NCI-H146 treated with DMSO at 0.1 percent for 48 hours (cell line): ENCODE measurements at regions not wholly inside any gene's neighbourhood (a gene's known extent, or its start where the extent isn't known, plus 50 kb on each side); places are given as distances from the start of the nearest gene placed in this dataset.

Experiments used
- DNase-seq: peaks from one replicate; lab custom pipeline; 2025; ENCODE audit not compliant: unreplicated experiment; lab: John Stamatoyannopoulos, UW

DNA sequence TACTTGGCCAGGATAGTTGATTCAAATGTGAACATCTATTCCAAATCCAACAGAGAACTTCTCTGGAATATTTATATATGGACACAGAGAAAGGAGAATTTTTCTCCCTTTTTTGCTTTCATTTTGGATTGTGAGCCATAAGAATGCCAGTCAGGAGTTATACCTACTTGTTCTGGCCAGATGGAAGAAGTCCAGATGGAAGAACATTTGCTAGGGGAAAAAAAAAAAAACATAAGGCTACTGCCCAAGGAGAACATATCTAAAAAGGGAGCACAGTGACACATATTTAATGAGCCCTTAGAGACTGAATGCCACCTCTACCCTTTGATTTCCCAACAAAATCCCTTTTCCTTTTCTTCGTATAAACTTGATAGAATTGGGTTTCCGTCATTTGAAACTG, 61.7 kb upstream of the PPP2R2B start:
- no peak for DNase-seq

DNA sequence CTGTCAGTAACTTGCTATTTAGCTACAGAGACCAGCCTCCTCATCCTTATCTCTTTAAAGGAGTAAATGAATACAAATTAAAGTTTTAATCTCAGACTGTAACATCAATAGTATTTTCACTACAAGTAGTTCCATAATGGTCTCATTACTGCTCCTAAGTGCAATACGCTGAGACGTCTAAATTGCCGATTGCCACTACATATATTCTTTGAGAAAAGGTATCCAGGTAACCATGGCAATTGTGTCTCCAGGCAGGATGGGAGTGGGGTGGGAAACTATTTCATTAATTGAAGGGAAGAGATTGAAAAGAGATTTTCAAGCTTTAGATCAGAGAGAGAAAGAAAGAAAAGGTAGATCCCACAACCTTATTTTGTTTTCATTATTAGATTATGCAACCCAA, 65.5 kb upstream of the PPP2R2B start:
- DNase-seq: no peak

DNA sequence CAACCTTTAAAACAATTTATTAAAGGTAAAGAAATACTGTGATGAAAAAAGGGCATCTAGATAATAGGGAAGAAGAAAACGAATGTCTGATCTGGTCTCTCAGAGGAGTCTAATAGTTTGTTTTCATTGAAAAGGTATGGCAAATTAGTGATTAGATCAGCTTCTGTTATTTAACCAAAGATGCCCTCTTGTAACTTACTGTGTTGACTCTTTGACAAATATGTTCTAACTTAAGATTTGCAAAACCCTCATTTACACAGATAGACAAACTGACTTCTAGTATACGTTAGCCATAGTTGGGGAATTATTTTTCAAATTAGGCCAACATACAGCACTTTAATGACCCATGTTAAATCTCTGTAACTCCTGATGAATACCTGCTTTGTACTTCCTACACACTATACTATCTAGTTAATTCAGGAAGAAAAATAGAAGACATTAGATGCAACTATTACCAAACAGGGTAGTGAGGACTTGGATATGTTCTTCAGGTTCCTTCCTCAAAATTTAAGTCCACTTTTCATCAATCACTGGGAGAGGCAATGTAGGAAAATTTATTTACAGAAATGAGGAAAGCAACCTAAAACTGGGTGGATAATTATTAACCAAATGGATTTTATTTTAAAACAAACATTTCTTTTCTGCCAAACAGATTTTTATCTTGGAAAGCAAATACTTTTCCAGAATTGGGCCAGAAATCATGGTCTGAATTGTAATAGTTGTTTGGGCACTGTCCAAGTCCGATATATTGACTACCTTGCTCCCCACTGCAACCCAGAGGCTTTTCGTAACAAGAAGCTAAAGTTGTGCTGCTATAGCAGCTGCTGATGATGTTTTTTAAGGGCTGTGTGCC, 66.4 kb upstream of the PPP2R2B start:
- no peak for DNase-seq

DNA sequence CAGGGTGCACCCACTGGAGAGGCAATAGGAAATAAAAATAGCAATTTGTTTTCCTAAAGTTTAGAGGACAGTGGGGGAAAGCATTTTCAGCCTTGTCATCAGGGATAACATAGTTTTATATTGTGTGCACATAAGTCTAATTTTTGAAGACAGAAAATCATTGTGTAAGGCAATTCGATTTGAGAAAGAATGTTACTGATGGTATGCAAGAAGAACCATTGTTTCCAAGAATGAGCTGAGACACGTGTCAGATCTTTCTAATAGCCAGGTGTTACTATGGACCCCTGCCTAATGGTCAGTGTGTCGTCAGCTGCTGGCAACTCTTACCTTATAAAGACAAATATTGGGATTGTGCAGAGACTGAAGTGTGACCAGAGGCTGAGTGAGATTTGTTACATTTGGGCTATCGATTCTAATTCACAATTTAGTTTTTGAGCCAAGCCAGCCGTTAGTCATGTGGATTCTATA, 67.1 kb upstream of the PPP2R2B start:
- DNase-seq: no peak

DNA sequence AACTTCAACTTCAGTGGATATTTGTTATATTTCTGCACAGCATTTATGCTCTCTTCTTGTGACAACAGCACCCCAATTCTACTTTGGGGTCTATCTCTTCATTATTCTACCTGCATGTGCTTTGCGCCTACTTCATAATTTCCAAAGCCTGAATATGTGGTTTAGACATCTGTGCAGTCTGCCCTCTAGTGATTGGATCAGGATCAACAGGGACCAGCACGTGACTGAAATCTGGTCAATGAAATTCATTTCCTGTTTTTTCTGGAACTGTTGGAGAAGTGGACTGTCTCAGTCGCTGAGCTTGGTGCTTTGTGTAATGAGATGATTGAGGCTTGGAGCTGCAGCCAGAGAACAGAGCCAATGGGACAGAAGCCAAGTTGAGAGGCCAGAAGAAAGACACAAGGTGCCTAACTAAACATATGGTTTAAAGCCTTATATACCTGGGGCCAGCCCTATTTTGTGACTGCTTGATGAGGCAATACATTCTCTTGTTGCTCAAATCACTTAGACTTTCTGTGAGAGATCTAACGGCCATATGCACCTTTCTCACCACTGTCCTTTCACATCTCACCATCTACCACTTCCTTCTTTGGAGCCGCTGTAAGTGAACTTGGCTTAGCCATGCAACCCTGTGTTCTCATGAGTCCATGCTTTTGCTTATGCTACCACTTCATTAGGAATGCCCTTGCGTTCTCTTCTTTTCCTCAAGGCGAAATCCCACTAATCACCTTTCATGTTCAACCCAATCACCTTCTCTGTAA, 68.8 kb upstream of the PPP2R2B start:
- DNase-seq: no peak

DNA sequence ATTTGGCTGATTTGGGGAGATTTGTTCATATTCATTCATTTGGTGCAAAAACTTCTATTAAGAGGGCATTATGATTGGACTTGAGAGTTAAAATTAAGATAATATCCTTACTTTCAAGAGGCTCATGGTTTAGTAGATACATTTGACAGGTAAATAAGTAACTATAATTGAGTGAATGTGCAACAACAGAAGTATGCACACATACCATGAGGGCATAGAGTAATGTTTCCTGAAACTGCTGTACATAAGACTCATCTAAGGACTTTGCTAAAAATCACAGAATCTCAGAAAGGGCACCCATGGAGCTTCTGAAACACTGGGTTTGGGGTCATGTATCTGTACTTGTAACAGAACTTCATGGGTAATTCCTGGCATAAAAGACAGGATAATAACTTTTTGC, 70.1 kb upstream of the PPP2R2B start:
- no peak for DNase-seq

DNA sequence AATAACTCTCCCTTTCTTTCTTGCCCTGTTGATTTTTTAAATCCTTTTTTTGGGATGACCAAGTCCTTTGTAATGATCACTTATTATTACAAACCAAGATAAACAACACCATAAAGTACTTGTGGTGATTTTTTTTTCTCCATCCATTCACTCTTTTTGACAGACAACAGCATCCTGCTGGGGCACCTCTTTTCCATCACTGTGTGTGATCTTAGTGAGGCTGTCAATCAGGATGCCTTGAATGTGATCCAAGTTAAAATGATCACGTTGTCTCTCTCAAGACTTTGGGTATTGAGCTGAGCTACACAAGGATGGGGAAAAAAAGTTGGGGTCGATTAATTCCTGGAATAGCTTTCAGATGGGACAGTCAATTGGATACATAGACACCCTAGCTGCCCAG, 73.6 kb upstream of the PPP2R2B start:
- no peak for DNase-seq

DNA sequence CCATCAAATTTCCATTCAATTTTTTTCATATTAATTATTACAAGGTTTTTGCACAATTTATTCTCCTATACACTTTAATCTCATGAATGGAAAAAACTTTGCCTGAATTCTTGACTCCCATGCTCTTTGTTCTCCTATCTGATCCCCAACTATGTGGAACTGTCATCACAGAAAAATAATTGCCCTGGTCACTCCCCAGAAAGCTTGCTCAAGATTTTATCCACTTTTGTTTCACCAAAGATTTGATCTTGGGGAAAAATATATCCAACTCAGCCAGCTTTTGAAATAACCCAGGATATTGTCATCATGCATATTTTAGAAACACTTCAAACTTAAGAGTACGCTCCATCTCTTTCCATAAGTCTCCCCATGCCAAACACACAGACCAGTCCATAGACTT, 77.7 kb upstream of the PPP2R2B start:
- no peak for DNase-seq

DNA sequence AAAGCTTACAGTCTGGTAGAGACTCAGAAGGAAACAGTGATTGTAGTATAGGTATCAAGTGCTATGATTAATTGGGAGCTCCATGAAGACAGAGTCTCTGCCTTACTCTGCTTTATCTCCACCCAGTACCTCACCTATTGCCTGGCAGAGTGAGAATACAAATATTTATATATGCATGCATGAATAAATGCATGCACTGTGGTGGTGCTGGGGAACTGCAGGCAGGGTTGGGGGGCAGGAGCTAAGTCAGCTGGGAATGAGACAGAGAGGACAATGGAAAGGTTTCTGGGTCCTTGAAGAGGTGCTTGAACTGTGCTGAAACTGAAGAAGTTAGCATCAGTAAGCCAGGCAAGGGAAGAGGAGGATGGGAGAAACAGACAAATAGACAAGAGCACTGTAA, 80.8 kb upstream of the PPP2R2B start:
- no peak for DNase-seq

DNA sequence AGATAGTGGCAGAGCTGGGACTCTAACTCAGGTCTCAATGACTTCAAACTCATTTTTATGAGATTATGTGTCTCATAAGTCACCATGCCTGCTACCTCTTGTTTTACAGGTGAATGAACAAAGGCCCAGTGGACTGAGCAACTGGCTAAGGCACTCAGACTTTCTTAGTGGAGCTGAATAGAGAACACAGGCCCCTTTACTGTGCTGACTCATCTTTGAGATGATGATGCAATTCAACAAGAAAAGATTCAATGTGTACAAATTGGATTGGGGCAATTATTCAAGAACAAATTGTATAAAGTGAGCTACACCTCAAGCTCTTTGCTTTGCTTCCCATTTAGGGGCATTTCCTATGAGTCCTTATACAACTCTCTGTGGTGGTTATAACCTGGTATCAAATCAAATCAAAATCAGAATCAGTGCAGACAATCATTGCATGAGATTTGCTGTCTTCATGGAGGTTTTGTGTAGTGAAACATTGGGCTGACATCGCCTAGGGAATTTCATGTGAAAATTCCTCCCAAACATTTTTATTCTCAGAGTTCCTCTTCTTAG, 84.3 kb upstream of the PPP2R2B start:
- no peak for DNase-seq

DNA sequence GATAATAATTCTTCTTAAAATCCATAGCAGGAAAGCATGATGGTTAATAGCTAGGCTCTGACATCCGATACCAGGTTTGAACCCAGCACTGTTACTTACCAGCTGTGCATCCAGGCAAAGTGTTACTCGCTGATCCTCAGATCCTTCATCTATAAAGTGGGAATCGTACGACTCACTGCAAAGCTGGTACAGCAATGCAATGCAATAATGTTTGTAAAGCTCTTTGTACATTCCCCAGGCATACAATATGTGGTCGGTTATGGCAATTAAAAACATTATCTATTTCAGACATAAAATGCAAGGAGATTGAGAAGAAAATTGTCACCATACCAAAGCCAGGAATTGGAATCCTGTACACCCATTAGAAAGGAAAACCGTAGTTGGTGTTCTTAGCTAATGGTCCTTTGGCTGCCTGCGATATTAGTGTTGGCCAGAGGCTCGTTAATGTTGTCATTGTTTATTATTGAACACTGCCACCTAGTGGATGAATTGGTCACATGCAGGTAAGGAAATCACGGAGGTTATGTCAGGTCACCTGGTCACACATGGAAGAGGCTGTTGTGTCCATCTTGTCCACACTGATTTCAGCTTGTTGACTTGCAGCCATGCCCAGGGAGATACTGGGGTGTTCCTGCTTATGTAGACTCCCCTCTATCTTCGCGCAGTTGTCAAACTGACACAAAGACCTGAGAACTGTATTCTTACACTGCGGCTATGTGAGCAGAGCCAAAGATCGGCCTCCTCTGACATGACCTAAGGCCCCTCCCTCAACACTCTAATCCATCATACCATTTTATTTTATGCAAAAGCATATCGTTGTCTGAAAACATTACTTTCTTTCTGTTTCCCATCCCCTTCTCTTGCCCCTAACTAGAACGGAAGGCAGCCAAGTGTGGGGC, 87.5 kb upstream of the PPP2R2B start:
- DNase-seq: peak; percentile 72

DNA sequence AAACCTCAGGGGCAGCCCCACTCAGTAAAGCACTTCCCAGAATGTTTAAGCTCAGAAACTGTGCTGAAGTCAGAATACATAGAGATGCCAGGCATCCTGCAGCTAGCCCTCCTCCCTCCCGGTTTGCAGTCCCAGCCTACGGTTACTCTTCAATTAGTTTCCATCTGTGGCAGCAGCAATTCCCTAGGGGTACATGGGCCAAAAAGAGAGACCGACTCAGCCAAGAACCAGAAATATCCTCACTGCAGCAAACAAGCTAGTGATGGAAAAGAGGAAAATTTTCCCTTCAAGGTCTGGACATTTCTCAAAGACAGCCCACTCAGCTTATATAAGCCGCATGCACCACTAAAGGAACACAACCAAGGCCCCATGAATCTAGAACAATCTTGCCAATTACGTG, 89.1 kb upstream of the PPP2R2B start:
- DNase-seq: no peak

DNA sequence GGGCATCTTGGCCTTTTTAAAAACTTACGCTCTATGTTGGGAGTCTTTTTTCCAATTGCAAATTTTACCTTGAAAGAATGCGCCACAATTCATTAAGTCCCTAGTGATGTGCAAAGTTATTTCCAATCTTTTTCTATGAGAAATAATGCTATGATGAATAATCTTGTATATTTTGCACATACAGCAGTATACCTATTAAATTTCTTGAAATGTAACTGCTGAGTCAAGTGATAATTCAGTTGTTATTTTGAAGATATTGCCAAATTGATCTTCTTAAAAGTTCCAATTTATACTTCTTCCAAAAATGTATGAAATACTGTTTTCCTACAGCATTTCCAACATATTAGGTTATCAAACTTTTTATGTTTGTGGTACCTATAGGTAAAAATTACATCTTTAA, 92.8 kb upstream of the PPP2R2B start:
- no peak for DNase-seq

DNA sequence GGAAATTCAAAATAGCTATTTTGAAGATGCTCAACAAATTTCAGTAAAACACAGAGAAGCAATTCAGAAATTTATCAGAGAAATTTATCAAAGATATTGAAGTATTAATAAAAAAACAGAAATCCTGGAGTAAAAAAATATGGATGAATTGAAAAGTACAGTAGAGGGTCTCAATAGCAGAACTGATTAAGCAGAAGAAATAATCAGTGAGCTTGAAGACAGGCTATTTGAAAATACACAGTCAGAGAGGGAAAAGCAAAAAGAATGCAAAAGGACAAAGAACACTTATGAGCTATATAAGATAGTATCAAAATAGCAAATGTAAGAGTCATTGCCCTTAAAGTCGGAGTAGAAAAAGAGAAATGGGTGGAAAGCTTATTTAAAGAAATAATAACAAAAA, 107.9 kb upstream of the PPP2R2B start:
- DNase-seq: no peak

DNA sequence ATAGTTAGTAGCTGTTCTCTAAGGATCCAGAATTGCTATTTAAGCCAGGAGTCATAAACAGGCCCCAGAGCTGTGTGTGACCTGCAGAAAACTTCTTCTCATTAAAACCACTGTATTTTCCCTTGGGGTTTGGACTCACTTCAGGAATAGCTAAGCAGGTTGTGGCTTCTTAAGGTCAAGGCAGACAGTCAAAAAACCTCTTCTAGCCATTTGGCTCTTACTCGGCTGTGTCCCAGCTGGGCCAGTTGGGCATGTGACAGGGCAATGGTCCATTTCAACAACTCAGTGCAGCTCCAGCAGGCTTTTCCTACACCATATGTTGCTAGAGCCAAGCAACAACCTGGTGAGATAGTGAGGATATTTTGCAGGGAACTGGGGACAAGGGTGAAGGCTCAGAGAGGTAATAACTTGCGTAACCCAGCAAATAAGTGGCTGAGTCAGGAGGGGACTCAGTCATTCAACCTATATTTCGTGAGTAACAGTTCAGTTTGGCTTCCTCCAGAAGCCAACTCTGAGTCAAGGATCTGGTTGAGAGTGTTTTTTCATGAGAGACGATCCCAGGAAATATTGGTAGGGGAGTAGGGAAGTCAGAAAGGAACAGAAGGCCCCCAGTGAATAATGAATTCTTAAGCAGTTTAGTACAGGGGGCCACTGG, 115.4 kb upstream of the PPP2R2B start:
- no peak for DNase-seq

DNA sequence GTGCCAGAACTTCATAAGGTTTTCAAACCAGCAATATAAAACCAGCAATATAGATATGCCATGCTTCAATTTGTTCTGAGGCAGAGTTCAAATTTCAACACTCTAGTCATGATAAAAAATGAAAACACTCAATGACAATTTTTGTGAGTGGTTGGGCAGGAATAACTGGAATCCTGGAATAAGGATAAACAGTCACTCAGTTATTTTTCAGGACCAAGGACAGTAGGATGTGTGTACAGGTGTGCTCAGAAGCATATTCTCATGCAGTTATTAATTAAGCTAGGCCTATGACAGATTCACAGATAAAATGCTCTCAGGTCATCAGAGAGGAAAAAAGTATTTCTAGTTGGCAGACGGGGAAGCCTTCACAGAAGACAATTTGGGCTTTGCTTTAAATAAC, 117.3 kb upstream of the PPP2R2B start:
- no peak for DNase-seq

DNA sequence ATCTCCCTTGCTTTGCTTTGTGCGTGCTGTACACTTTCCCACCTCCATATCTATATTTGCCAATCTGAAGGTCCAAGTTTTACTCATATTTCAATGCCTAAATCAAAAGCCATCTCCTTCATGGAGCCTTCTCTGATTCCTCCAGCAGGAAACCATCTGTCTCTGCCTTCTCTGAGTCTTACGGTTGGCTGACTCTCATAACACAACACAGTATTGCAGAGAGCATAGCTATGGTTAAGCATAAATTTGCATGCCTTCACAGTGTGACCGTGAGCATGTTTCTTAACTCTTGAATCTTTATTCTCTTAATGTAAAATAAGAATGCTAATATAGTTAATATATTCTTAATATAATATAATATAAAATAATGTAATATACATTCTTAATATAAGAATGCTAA, 136.8 kb upstream of the PPP2R2B start:
- DNase-seq: no peak

DNA sequence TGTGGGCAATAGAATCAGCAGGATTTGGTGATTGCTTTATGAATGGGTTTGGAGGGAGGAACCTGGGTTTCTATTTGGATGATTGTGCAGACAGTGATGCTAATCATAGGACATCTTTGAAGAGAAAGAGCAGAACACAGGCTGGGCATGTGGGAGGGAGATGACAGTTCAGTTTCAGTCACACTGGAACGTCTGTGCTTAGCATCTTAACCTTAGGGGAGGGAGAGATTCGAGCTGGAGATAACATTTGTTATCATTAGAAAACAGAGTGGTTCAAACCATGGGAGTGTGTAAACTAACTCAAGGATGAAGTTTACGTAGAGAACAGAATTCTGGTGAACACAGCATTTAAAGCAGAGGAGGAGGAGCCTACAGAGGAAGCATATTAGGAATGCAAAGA, 138.6 kb upstream of the PPP2R2B start:
- DNase-seq: no peak

DNA sequence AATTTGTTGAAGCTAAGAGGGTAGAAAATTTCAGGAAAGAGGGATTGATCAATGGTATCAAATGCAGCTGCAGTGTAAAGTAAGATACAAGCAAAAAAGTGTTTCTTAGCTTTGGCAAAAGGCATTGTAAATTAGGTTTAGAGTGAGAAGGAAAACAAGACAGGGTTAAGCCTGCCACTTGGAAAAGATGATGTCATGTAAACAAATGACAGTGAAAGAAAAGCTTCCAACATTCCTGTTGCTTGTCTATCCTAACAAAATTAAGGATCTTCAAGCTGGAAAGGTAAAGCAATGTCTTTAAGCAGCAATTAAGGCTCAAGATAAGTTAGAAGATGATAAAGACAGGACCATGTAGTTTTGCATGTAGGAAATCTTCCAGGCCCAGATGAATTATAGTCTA, 139.1 kb upstream of the PPP2R2B start:
- DNase-seq: no peak

DNA sequence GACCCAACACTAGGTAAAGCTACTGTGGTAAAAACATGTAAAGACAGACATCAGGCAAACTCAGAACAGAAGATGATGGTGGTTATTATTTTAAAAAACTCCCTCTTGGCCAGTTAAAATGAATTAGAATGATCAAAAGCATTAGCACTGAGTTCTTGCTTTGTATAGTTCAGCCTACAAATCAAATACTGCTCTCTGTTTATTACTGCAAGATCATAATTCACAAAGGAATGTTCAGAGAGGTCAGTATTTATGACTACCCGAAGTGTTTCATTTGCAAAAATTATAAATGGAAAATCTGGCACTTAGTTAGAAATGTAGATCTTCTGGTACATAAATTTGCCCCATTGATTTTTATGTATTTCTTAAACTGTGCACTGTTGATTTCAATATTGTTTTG, 140.3 kb upstream of the PPP2R2B start:
- DNase-seq: no peak
